Right lobe of liver (tissue), 6 donors: ENCODE measurements at regions not wholly inside any gene's neighbourhood (a gene's known extent, or its start where the extent isn't known, plus 50 kb on each side); places are given as distances from the start of the nearest gene placed in this dataset.
A peak's percentile ranks its signal among the peaks of the same experiment; 100 is the strongest.

Experiments used
- ATAC-seq, 4 donors: fragments of 200-7000 bp; cut with Tn5 transposase; one replicate each; pipeline ENCODE4 v1.9.1; 2020; ENCODE audit warnings: mild to moderate bottlenecking in 4 of 4, moderate library complexity in 4 of 4
- DNase-seq, 3 donors: peaks; one replicate each; pipeline ENCODE4 v3.0.0-alpha.2; 2020
- H3K27ac ChIP-seq, 3 donors: fragments of 200-600 bp; one replicate each; pipeline ENCODE4 v1.8.0; 2022
- H3K27me3 ChIP-seq, 2 donors: fragments of 200-600 bp; one replicate each; pipeline ENCODE4 v1.8.0; 2022
- H3K36me3 ChIP-seq, 4 donors: fragments of 200-600 bp; sonication (generic) in 1 of 4; one replicate each; pipeline versions ENCODE4 v1.5.1 to v1.8.0; 2017 to 2022; ENCODE audit warnings: control low read depth in 1 of 4
- H3K4me1 ChIP-seq, 4 donors: fragments of 200-600 bp; sonication (generic) in 1 of 4; one replicate each; pipeline versions ENCODE4 v1.5.1 to v1.8.0; 2017 to 2022; ENCODE audit warnings: control low read depth in 1 of 4
- H3K4me3 ChIP-seq, 3 donors: fragments of 200-600 bp; one replicate each; pipeline ENCODE4 v1.8.0; 2022
- H3K9me3 ChIP-seq, 4 donors: fragments of 200-600 bp; sonication (generic) in 1 of 4; one replicate each; pipeline versions ENCODE4 v1.5.1 to v1.8.0; 2017 to 2022; ENCODE audit warnings: control low read depth in 1 of 4
- POLR2A ChIP-seq: fragments of 450-650 bp; IDR thresholded peaks from one replicate; pipeline ENCODE4 v1.6.1; 2017; ENCODE audit warnings: antibody characterized with exemption, mild to moderate bottlenecking
- WGBS: methylation state at CpG from one replicate; pipeline ENCODE4 v1.1.6; 2018; ENCODE audit warnings: low coverage, low lambda C conversion rate; ENCODE audit not compliant: insufficient coverage; ENCODE audit errors: missing lambda C conversion rate; 5-methylcytosine and 5-hydroxymethylcytosine counted together
- intact Hi-C, 2 donors: fragments of 100-400 bp; cut with DNase I; formaldehyde crosslinking; loops; one replicate each; pipeline versions ENCODE4 v1.11.2 to v1.14.1; 2022
- TF ChIP-seq, protein P1 (sequence below), 4 donors: fragments of 200-600 bp in 3 of 4; fragments of 450-650 bp in 1 of 4; IDR thresholded peaks; one replicate each; pipeline versions ENCODE4 v1.5.1 to v1.8.0; 2016 to 2022; ENCODE audit warnings: antibody characterized with exemption in 4 of 4, mild to moderate bottlenecking in 2 of 4
- donor health status: DM: no; HTN: yes; CAD: no.
- donor health status: DM: no; HTN: no; CAD: no.
- donor health status: DM: no; HTN: no; CAD: no.
- donor health status: DM: no; HTN: yes; CAD: no.
- donor health status: DM: no; HTN: yes; CAD: no.

DNA sequence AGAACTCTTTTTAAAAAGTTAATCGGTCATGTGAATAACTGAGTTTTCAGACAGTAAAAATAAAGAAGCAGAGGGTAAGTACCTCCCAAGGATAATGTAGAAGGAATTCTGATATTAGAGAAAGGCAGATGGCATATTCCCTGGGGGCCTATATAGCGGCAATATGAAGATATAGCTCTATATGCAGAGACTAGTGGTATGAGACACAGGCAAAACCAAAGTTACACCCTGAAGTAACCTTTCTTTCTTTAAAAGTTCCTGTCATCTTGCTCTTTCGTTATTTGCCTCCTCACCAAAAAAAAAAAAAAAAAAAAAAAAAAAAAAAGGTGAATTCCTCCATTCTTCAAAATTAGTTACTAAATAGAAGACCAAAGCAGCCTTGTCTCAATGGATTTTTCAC is 76.2 kb upstream of the ARHGAP32 start:
- ATAC-seq (no peak), DNase-seq (no peak)
- intact Hi-C loops = no loop called here
- Histone ChIP-seq H3K27ac (no peak overlapping the region), H3K4me1 (peaks cover 0 to 19% (median 6%) of the 10 kb centered on the region in 4 donors), H3K4me3 (no peak overlapping the region), H3K36me3 (no peaks in the 10 kb centered on the region), H3K27me3 (no peaks in the 10 kb centered on the region), H3K9me3 (no peaks in the 10 kb centered on the region)
- TF ChIP-seq, protein P1, sequence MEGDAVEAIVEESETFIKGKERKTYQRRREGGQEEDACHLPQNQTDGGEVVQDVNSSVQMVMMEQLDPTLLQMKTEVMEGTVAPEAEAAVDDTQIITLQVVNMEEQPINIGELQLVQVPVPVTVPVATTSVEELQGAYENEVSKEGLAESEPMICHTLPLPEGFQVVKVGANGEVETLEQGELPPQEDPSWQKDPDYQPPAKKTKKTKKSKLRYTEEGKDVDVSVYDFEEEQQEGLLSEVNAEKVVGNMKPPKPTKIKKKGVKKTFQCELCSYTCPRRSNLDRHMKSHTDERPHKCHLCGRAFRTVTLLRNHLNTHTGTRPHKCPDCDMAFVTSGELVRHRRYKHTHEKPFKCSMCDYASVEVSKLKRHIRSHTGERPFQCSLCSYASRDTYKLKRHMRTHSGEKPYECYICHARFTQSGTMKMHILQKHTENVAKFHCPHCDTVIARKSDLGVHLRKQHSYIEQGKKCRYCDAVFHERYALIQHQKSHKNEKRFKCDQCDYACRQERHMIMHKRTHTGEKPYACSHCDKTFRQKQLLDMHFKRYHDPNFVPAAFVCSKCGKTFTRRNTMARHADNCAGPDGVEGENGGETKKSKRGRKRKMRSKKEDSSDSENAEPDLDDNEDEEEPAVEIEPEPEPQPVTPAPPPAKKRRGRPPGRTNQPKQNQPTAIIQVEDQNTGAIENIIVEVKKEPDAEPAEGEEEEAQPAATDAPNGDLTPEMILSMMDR (IDR thresholded peaks at IDR 0.05) = no peak
- WGBS = 76% methylated on average over 2 of the region's 3 CpGs

DNA sequence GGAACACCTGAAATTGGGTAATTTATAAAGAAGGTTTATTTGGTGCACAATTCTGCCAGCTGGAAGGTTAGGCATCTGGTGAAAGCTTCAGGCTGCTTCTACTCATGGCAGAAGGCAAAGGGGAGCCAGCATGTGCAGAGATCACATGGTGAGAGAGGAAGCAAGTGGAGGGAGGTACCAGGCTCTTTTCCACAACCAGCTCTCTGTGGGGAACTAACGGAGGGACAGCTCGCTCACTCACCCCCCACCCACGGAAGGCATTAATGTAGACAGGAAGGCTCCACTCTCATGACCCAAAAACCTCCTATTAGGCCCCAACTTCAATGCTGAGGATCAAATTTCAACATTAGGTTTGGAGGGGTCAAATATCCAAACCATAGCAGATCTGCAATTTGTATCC is 75.6 kb upstream of the ARHGAP32 start:
- no peak for TF ChIP-seq POLR2A
- TF ChIP-seq, protein P1 (IDR thresholded peaks at IDR 0.05) = no peak
- DNase-seq (no peak), ATAC-seq (peak; percentile 32 to 71 (median 45))
- Histone ChIP-seq H3K9me3 (no peaks in the 10 kb centered on the region), H3K27ac (no peak overlapping the region), H3K36me3 (no peaks in the 10 kb centered on the region), H3K4me3 (no peak overlapping the region), H3K27me3 (no peaks in the 10 kb centered on the region), H3K4me1 (peaks cover 0 to 12% (median 6%) of the 10 kb centered on the region in 4 donors)
- intact Hi-C loops = no loop called here
- WGBS = 80% methylated on average over 1 of the region's 3 CpGs

DNA sequence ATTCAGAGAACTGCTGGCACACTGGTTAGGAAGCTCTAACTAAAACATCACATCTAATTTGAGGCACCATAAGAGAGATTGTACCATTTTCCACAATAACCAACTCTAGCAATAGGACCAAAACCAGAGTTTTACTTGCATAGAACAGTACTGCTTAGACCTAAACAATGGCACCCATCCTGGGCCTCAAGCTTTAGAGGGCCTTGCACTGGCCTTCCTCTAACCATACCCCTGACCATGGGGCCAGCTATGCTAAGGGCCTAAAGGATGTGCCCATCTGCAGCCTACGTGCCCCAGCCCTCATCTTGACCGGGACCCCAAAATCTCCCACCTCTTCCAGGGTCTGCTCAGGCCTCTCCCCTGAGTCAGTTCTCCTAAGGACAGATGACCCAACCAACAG is 74.4 kb upstream of the ARHGAP32 start:
- no peak for ATAC-seq
- no peak overlapping the region for H3K27ac ChIP-seq

DNA sequence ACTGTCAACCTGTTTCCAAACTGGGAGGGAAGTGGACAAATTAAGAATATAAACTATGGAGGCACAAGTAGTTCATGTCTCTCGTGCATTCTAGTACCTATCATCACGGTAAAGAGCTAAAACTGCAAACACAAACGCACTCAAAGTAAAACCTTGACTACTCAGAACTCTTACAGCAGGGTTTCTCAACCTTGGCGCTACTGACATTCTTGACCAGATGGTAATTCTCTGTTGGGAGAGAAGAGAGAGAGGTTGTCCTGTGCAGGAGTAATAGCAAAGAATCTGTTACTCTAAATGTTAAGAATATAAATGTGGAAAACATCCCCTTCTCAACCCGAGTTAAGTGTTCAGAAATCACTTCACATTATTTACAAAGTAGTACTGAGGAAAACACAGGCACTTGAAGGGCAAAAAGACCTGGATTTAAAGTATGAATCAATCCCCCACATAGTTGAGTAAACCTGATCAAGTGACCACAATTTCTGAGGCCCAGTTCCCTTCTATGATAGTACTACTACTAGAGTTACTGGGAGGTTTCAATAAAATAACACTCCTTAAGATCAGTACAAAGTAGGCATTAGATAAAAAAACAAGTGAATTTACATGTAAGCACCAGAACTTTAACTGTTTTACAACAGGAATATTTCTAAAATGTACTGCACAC is 73.1 kb upstream of the ARHGAP32 start:
- H3K27ac ChIP-seq = no peak overlapping the region

More for the DNA sequence above, 74.4 kb upstream of the ARHGAP32 start:
- no peak overlapping the region for H3K4me3 ChIP-seq
- DNase-seq = no peak
- H3K27me3 ChIP-seq = no peaks in the 10 kb centered on the region
- H3K36me3 ChIP-seq = no peaks in the 10 kb centered on the region
- WGBS = no CpG with 5 or more reads among the region's 2 CpGs
- intact Hi-C loops = no loop called here
- TF ChIP-seq, protein P1 (IDR thresholded peaks at IDR 0.05) = no peak
- TF ChIP-seq POLR2A = no peak
- no peaks in the 10 kb centered on the region for H3K9me3 ChIP-seq
- peaks cover 0 to 5% (median under 1%) of the 10 kb centered on the region in 4 donors for H3K4me1 ChIP-seq

More for the DNA sequence above, 73.1 kb upstream of the ARHGAP32 start:
- H3K27me3 ChIP-seq = no peaks in the 10 kb centered on the region
- ATAC-seq (no peak), DNase-seq (no peak)
- H3K36me3 ChIP-seq = no peaks in the 10 kb centered on the region
- no peak overlapping the region for H3K4me3 ChIP-seq
- intact Hi-C loops = no loop called here
- peaks cover 0 to 14% (median 2%) of the 10 kb centered on the region in 4 donors for H3K4me1 ChIP-seq
- TF ChIP-seq, protein P1 (IDR thresholded peaks at IDR 0.05) = no peak
- TF ChIP-seq POLR2A = no peak
- no peaks in the 10 kb centered on the region for H3K9me3 ChIP-seq
- 80% methylated on average over 5 of the region's 5 CpGs for WGBS
